Astrocyte (in vitro differentiated cells and primary cell): ENCODE measurements at regions not wholly inside any gene's neighbourhood (a gene's known extent, or its start where the extent isn't known, plus 50 kb on each side); places are given as distances from the start of the nearest gene placed in this dataset.

Source experiments
- DNase-seq: peaks from one replicate; pipeline ENCODE4 v3.0.0-alpha.2; 2010; ENCODE audit warnings: low read depth
- FAIRE-seq: peaks from 2 replicates; lab custom pipeline; 2011; peaks lifted over from hg19 to GRCh38; lab: Jason Lieb, UNC
- H2AFZ ChIP-seq: 2 replicates; pipeline ENCODE4 v1.6.0; 2012; ENCODE audit warnings: low read depth, low read length, inconsistent platforms
- H3K27ac ChIP-seq: 2 replicates; pipeline ENCODE4 v1.5.1; 2011; ENCODE audit warnings: low read depth, low read length, inconsistent platforms
- H3K27me3 ChIP-seq: 2 replicates; pipeline ENCODE4 v1.6.0; 2011; ENCODE audit warnings: low read length, inconsistent platforms; ENCODE audit not compliant: insufficient read depth
- H3K36me3 ChIP-seq: 2 replicates; pipeline ENCODE4 v1.5.1; 2011; ENCODE audit warnings: low read length, inconsistent platforms; ENCODE audit not compliant: insufficient read depth
- H3K4me1 ChIP-seq: 2 replicates; pipeline ENCODE4 v1.5.1; 2011; ENCODE audit warnings: low read length, inconsistent platforms; ENCODE audit not compliant: insufficient read depth
- H3K4me2 ChIP-seq: 2 replicates; pipeline ENCODE4 v1.6.0; 2012; ENCODE audit warnings: low read length, inconsistent platforms
- H3K4me3 ChIP-seq: 2 replicates; pipeline ENCODE4 v1.5.1; 2011; ENCODE audit warnings: low read depth, mild to moderate bottlenecking, low read length, inconsistent platforms; ENCODE audit not compliant: insufficient read depth
- H3K79me2 ChIP-seq: 2 replicates; pipeline ENCODE4 v1.6.0; 2012; ENCODE audit warnings: mild to moderate bottlenecking, low read length, inconsistent platforms; ENCODE audit not compliant: insufficient read depth
- H3K9ac ChIP-seq: 2 replicates; pipeline ENCODE4 v1.6.0; 2012; ENCODE audit warnings: mild to moderate bottlenecking, low read length, inconsistent platforms
- H3K9me3 ChIP-seq: 2 replicates; pipeline ENCODE4 v1.5.1; 2012; ENCODE audit warnings: low read depth, mild to moderate bottlenecking, low read length, inconsistent platforms; ENCODE audit not compliant: insufficient read depth
- H4K20me1 ChIP-seq: 2 replicates; pipeline ENCODE4 v1.6.0; 2012; ENCODE audit warnings: low read length, inconsistent platforms; ENCODE audit not compliant: insufficient read depth
- H3K27ac Mint-ChIP-seq: one replicate; pipeline ENCODE4 v1.8.0; 2021; ENCODE audit warnings: mild to moderate bottlenecking, mixed read lengths; ENCODE audit not compliant: unreplicated experiment
- H3K27me3 Mint-ChIP-seq: one replicate; pipeline ENCODE4 v1.8.0; 2021; ENCODE audit warnings: low read depth, mixed read lengths; ENCODE audit not compliant: unreplicated experiment
- H3K36me3 Mint-ChIP-seq: one replicate; pipeline ENCODE4 v1.8.0; 2021; ENCODE audit warnings: low read depth, mixed read lengths; ENCODE audit not compliant: unreplicated experiment
- H3K4me1 Mint-ChIP-seq: one replicate; pipeline ENCODE4 v1.8.0; 2021; ENCODE audit warnings: low read depth, mixed read lengths; ENCODE audit not compliant: unreplicated experiment
- H3K4me3 Mint-ChIP-seq: one replicate; pipeline ENCODE4 v1.8.0; 2021; ENCODE audit warnings: mild to moderate bottlenecking, moderate library complexity, mixed read lengths; ENCODE audit not compliant: unreplicated experiment
- H3K9me3 Mint-ChIP-seq: one replicate; pipeline ENCODE4 v1.8.0; 2021; ENCODE audit warnings: mild to moderate bottlenecking, mixed read lengths; ENCODE audit not compliant: unreplicated experiment
- CTCF ChIP-seq: IDR thresholded peaks from 2 replicates; pipeline ENCODE4 v1.5.1; 2011; ENCODE audit warnings: low read depth, mild to moderate bottlenecking, inconsistent platforms, low read length, moderate library complexity; ENCODE audit not compliant: insufficient read depth
- EZH2 ChIP-seq: IDR thresholded peaks from 2 replicates; pipeline ENCODE4 v1.6.1; 2012; ENCODE audit warnings: mild to moderate bottlenecking, low read length, inconsistent platforms; ENCODE audit not compliant: insufficient read depth

DNA sequence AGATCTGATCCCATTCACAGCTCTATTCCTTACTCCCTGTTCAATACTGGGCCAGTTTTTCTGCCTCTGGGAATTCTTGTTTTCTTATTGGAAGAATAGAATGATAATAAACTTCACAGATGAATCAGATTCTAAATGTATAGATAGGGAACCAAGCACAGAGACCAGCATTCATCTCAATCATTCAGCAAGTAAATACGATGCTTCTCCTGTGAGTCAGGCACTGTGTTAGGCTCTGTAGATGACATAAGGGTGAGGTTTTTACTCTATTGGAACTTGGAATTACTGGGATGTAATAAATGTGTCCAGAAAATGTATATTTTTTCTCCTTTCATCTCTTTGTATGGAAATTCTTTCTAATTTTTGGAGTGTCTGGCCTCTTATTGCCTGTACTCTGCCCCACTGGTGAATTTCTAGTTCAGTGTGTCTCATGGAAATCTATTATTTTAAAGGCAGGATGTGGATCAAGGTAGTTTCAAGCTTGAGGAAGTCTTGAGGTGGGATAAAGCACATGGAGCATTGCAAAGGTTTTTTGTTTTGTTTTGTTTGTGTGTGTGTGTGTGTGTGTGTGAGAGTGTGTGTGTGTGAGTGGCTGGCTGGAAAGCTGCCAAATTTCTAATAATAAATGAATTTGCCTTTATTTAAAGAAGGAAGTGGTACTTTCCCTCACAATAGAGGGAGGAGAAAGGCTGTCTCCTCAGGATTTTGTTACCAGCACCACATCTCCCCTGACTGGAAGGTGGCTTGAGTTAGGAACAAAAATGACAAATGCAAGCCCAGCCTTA is 117.9 kb upstream of the HS3ST1 start:
- Histone ChIP-seq H3K4me2 (no peak overlapping the region), H2AFZ (no peak overlapping the region), H3K4me3 (no peak overlapping the region), H4K20me1 (no peaks in the 10 kb centered on the region), H3K27me3 (no peaks in the 10 kb centered on the region), H3K27ac (no peak overlapping the region), H3K9ac (no peak overlapping the region), H3K36me3 (no peaks in the 10 kb centered on the region), H3K79me2 (no peaks in the 10 kb centered on the region), H3K9me3 (no peaks in the 10 kb centered on the region), H3K4me1 (peaks cover 4% of the 10 kb centered on the region)
- FAIRE-seq (no peak), DNase-seq (no peak)
- H3K27me3 Mint-ChIP-seq = no peaks in the 10 kb centered on the region
- peaks cover 20% of the 10 kb centered on the region for H3K4me1 Mint-ChIP-seq
- no peak overlapping the region for H3K27ac Mint-ChIP-seq
- H3K36me3 Mint-ChIP-seq = no peaks in the 10 kb centered on the region
- no peaks in the 10 kb centered on the region for H3K9me3 Mint-ChIP-seq
- TF ChIP-seq CTCF = no peak
- no peak for TF ChIP-seq EZH2
- H3K4me3 Mint-ChIP-seq = no peak overlapping the region

DNA sequence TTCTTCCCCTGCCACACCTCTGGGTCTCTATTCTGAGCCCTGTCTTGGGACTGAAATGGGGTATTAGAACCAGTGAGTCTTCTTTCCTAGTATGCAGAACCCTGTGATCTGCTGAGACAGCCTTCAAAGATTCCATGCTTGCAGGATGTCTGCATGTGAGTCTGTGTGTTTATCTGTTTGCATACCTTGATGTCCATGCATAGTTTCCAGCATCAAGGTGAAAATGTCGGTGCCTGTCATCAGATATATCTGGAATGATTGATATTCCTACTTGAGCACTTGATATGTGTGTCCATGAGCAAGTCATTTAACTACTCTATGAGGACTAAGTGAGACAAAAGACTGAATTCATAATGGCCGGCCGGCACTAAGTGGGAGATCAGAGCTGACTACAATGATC is 117.0 kb upstream of the HS3ST1 start:
- Histone ChIP-seq H4K20me1 (no peaks in the 10 kb centered on the region), H3K9me3 (no peaks in the 10 kb centered on the region), H2AFZ (no peak overlapping the region), H3K27me3 (no peaks in the 10 kb centered on the region), H3K4me1 (peaks cover 4% of the 10 kb centered on the region), H3K4me3 (no peak overlapping the region), H3K36me3 (no peaks in the 10 kb centered on the region), H3K27ac (no peak overlapping the region), H3K4me2 (no peak overlapping the region), H3K79me2 (no peaks in the 10 kb centered on the region), H3K9ac (no peak overlapping the region)
- Mint-ChIP-seq H3K27ac (no peak overlapping the region), H3K27me3 (no peaks in the 10 kb centered on the region), H3K4me3 (no peak overlapping the region), H3K9me3 (no peaks in the 10 kb centered on the region), H3K36me3 (no peaks in the 10 kb centered on the region), H3K4me1 (peaks cover 20% of the 10 kb centered on the region)
- TF ChIP-seq EZH2 (no peak), CTCF (no peak)
- DNase-seq (no peak), FAIRE-seq (no peak)

DNA sequence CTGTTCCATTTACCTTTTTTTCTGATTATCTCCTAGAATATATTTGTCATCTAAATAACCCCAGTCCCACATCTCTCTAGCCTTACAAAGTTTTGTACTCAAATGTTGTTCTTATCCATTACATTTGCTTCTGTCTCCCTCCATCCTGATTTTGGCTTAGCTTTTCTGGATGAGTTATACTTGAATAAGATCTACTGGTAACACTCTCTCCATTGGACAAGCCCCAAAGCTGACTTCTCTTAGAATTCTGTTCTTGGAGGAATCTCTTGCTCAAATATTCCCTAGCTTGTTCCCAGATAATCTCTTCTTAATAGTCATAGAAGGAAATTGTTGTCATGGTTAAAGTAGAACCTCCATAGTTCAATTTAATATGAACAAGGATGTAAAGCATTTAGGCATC is 115.5 kb upstream of the HS3ST1 start:
- Histone ChIP-seq H2AFZ (no peak overlapping the region), H3K36me3 (no peaks in the 10 kb centered on the region), H3K4me1 (peaks cover 4% of the 10 kb centered on the region), H3K27ac (no peak overlapping the region), H3K4me2 (no peak overlapping the region), H3K27me3 (no peaks in the 10 kb centered on the region), H3K9me3 (no peaks in the 10 kb centered on the region), H3K79me2 (no peaks in the 10 kb centered on the region), H3K9ac (no peak overlapping the region), H4K20me1 (no peaks in the 10 kb centered on the region), H3K4me3 (no peak overlapping the region)
- Mint-ChIP-seq H3K36me3 (no peaks in the 10 kb centered on the region), H3K27ac (no peak overlapping the region), H3K4me3 (no peak overlapping the region), H3K4me1 (peaks cover 14% of the 10 kb centered on the region), H3K27me3 (no peaks in the 10 kb centered on the region), H3K9me3 (no peaks in the 10 kb centered on the region)
- TF ChIP-seq EZH2 = no peak
- TF ChIP-seq CTCF = no peak
- FAIRE-seq (no peak), DNase-seq (no peak)
